ENCODE measurements at regions not wholly inside any gene's neighbourhood (a gene's known extent, or its start where the extent isn't known, plus 50 kb on each side); places are given as distances from the start of the nearest gene placed in this dataset.

GRCh38 chr18:55166260-55166598 lies 207.0 kb upstream of the CCDC68 start:
- no peak for DNase-seq

GRCh38 chr18:55163550-55163949 lies 204.3 kb upstream of the CCDC68 start:
- no peak for DNase-seq

GRCh38 chr18:55161916-55162315 lies 202.7 kb upstream of the CCDC68 start:
- no peak for DNase-seq

DNA sequence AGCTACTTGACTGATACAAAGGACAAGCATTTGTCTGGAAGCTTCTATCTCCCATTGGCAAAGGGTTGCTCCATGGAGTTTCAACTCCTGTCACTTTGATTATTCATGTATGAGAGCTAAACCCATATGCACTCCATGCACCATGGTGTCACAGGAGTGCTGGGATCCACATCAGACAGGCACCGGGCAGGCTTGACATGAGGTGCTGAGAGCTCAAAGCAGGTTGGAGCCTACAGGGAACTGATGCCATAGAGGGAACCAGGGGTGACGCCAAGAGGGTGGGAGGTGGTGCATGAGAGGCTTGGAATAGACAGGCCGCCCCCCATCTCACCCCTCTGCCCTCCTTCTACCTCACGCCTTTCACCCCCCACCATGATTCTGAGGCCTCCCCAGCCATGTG lies 199.8 kb upstream of the CCDC68 start:
- DNase-seq = no peak

GRCh38 chr18:55158570-55158969 lies 199.3 kb upstream of the CCDC68 start:
- DNase-seq = no peak

DNA sequence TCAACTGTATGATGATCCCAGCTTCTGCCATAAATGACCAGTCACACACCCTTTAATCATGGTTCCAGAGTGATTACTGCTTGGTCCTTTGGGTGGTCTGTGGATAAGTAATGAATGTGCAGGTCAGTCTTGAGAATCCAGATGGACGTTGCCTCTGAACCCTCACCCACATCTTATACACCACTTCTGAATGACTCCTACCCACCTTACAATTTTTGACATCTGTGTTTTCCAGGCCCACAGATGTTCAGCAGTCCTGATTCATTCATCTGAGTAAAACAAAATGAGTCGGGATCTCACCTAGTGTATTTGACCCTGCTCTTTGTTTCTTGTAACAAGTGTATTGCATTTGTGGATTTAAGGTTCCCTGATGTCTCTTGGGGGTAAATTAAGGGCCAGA lies 194.1 kb upstream of the CCDC68 start:
- DNase-seq = no peak

- no peak for DNase-seq
Observed at GRCh38 chr18:55152801-55153200, 193.5 kb upstream of the CCDC68 start.

GRCh38 chr18:55149994-55150393 lies 190.7 kb upstream of the CCDC68 start:
- DNase-seq = no peak

DNA sequence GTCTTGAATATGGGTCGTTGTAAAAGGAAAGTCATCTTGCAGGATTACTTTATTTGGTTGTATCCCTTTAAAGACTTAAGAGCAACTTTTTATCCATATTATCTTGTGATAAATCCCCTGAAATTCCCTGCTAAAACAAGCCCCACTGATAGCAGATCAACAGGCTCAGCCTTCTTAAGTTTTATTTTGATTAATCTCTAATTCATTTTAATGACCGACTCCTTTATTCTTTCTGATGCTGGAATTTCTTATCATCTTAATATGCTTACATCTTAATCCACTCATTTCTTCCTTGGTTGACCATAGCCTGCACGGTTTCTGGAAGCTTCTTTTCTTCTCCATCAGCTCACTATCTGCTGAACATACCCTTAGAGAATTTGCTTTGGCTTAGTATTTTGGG lies 188.5 kb upstream of the CCDC68 start:
- DNase-seq = no peak

DNA sequence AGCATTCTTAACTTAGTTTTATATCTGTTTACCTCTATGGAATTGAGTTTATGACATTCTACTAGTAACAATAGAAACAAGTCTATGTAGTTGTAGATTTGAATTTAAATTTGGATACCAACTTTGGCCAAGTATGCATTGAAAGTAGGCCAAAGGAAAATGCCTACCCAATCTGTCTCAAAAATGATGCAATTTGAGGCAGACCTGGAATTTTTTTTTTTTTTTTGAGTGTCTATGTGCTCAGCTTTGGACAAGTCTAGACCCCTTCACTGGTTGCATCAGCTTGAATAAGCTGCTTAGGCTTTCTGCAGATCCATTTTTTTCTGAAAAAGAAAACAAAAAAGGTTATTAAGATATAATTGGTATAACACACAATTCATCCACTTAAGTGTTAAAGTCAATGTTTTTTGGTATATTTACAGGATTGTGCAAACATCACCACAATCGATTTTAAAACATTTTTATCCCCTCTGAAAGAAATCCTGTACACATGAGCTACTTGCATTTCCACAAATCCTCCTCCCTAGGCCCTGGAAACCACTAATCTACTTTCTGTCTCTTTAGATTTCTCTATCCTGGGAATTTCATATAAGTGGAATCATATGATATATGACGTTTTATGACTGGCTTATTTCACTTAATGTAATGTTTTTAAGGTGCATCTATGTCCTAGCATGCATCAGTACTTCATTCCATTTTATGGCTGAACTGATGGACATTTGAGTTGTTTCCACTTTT lies 185.1 kb upstream of the CCDC68 start:
- no peak for DNase-seq

DNA sequence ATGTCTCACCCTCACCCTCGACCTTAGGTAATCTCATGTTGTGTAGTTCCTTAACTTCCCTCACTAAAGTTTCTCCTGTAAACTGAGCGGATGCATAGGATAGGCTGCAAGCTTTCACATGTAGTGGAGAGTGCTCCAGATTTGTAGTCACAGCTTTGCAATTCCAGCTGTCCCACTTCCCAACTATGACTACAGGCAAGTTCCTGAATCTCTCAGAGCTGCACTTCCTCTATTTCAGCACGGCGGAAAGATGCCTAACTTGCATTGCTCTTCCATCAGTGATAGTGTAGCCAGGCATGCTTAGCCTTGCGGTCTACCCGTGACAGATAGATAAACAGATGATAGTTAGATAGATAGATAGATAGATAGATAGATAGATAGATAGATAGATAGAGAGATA lies 183.1 kb upstream of the CCDC68 start:
- DNase-seq = no peak

DNA sequence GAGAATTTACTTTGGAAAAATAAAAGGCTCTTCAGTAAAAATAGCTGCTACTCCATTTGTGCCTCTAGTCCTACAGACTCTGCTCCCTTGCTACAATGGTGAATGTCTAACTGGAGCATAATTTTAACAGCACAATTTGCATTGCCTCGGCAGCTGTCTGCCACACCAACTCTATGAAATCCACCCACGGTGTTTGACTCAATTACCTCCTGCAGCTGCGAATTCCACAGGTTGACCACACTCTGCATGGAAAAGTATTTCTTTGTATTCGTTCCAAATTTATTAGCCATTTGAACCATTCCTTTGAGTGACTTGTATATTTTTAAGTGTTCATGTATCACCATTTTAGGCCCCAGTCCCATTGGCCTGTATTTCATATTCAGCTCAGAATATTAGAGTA lies 182.1 kb upstream of the CCDC68 start:
- no peak for DNase-seq

GRCh38 chr18:55139836-55140235 lies 180.6 kb upstream of the CCDC68 start:
- no peak for DNase-seq

DNA sequence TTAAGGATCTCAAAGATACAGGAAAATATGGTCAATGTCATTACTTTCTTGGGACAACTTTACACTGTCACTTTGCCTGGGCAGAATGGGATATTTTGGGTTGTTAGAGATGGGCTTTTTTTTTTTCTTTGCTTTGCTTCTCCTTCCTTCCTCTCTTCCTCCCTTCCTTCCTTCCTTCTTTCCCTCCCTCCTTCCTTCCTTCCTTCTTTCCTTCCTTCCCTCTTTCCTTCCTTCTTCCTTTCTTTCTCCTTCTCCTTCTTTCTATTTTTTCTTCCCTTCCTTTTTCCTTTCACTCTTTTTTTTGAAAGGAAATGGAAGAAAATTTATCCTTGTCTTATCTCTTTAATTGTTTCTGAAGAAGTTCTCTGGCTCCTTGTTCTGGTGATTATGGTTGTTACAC lies 180.0 kb upstream of the CCDC68 start:
- no peak for DNase-seq

- no peak for DNase-seq
Observed at GRCh38 chr18:55138401-55138800, 179.1 kb upstream of the CCDC68 start.

GRCh38 chr18:55137602-55138001 lies 178.3 kb upstream of the CCDC68 start:
- no peak for DNase-seq

DNA sequence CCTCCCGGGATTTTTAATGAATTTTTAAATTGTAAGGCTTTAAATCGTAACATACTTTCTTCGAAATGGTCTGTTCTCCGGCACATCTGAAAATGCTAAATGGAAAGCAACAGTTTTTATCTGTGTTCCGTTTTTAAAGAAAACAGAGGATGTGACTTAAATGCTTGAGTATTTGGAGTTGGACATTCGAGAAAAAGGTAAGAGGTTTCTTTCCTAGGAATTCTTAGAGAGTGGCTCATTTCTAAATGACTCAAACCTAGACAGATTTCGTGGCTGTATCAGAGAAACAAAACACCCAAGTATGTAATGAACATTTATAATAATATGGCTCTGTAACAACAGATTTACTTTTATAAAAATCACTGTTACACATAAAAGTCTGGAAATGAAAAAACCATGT lies 177.6 kb upstream of the CCDC68 start:
- DNase-seq = no peak

- no peak for DNase-seq
Observed at GRCh38 chr18:55136258-55136657, 177.0 kb upstream of the CCDC68 start.

DNA sequence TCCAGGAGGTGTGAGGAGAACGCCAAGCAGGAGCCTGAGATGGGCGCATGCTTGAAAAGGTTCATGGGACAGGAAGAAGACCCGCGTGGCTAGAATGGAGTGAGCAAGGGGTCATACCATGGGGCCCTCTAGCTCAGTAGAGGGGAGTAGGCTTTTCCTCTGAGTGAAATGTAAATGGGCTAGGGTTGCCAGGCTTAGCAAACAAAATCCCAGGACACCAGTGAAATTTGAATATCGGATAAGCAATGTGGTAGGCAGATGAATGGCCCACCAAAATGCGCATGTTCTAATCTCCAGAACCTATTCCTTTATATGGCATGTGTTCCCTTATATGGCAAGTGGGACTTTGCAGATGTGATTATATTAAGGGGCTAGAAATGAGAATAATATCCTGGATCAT lies 174.1 kb upstream of the CCDC68 start:
- no peak for DNase-seq

- DNase-seq = no peak
Observed at GRCh38 chr18:55128437-55128836, 169.2 kb upstream of the CCDC68 start.

DNA sequence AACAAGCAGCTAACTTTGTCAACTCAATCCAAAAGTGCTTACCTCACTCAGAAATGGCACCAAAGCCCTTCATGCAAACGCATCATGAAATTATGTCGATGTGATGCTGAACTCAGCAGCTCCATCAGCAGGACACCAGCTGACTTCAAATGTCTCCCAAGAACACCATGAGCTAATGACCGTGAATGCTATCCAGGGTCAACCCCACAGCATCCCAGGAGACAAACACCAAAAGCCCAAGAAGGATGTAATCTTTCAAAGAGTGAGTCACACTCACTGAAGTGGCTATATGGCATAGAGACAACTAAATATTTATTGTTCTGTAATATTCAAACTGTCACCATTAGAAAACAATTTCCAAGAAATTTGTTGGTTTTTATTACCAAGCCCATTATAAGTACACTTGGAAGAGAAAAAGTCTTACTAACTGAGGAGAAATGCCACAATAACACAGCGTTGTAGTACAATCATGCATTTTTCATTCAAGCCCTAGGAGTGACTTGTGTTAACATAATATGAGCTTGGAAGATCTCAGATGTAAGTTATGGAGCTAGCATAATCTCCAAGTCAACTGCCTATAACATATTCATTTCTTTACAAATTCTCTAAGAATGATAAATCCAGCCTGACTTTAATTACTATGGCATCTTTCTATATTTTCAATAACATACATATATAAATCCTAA lies 165.0 kb upstream of the CCDC68 start:
- DNase-seq = no peak

- no peak for DNase-seq
Observed at GRCh38 chr18:55123361-55123760, 164.1 kb upstream of the CCDC68 start.

- no peak for DNase-seq
Observed at GRCh38 chr18:55121397-55122170, 162.3 kb upstream of the CCDC68 start.

- no peak for DNase-seq
Observed at GRCh38 chr18:55120896-55121295, 161.6 kb upstream of the CCDC68 start.
